GM13976 (cell line): ENCODE measurements at regions not wholly inside any gene's neighbourhood (a gene's known extent, or its start where the extent isn't known, plus 50 kb on each side); places are given as distances from the start of the nearest gene placed in this dataset.

Experiments
- DNase-seq: peaks from one replicate; pipeline ENCODE4 v3.0.0; 2012; ENCODE audit warnings: low spot score
- CTCF ChIP-seq: IDR thresholded peaks from 2 replicates; pipeline ENCODE4 v1.5.1; 2012; ENCODE audit warnings: borderline replicate concordance, mild to moderate bottlenecking; ENCODE audit not compliant: insufficient read depth; ENCODE audit errors: extremely low read depth, missing control alignments, control extremely low read depth
- in situ Hi-C: fragments of 300-500 bp; cut with MboI; formaldehyde crosslinking; loops from one replicate; pipeline ENCODE4 v1.12.0; 2022; ENCODE audit warnings: low sequenced_read_pairs, mixed read lengths, inconsistent platforms; ENCODE audit not compliant: unreplicated experiment

GRCh38 chr5:90153031-90153430 lies 256.5 kb downstream of the CETN3 start:
- no peak for DNase-seq
- in situ Hi-C loops, result no loop called here
- TF ChIP-seq CTCF, result no peak

GRCh38 chr5:90144625-90145327 lies 264.8 kb downstream of the CETN3 start:
- in situ Hi-C loops, result no loop called here
- TF ChIP-seq CTCF, result no peak

GRCh38 chr5:90142541-90142940 lies 267.0 kb downstream of the CETN3 start:
- no peak for DNase-seq
- in situ Hi-C loops, result no loop called here
- no peak for TF ChIP-seq CTCF

More at GRCh38 chr5:90144625-90145327, 264.8 kb downstream of the CETN3 start:
- DNase-seq, result no peak

GRCh38 chr5:90141984-90142383 lies 267.6 kb downstream of the CETN3 start:
- in situ Hi-C loops, result no loop called here
- no peak for DNase-seq
- no peak for TF ChIP-seq CTCF

- TF ChIP-seq CTCF, result no peak
- in situ Hi-C loops, result no loop called here
- DNase-seq, result no peak
Observed at GRCh38 chr5:90136952-90137528, 272.5 kb downstream of the CETN3 start.

GRCh38 chr5:90135779-90136378 lies 273.7 kb downstream of the CETN3 start:
- peak; percentile 16 for DNase-seq
- peak; percentile 25 for TF ChIP-seq CTCF
- in situ Hi-C loops, result no loop called here
